ENCODE measurements at regions not wholly inside any gene's neighbourhood (a gene's known extent, or its start where the extent isn't known, plus 50 kb on each side); places are given as distances from the start of the nearest gene placed in this dataset.

DNA sequence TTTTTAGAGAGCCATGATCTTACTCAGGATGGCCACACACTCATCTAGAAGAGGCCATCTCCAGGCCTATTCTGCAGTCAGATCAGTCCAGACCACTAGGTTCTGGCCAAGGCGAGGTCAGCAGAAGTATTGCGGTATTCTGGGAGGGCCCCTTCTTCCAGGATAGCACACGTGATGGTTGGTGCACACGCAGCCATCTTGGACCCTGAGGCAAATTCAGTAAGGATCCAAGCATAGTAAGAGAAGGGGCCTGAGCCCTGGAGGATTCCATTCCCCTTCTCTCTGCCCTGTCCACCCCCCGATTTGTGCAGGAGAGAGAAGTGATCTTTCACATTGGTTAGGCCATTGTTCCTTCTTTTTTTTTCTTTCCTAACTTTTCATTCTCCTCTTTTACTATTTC is 957.9 kb downstream of the BRD1 start:
- H3K9me3 ChIP-seq (ENCODE audit: insufficient read depth, low read length): no peaks in the 10 kb centered on the region
- no peaks in the 10 kb centered on the region for H3K79me2 ChIP-seq (ENCODE audit: insufficient read depth, low read length)
- no peak overlapping the region for H2AFZ ChIP-seq (ENCODE audit: low read depth, low read length, severe bottlenecking)
- H3K27ac ChIP-seq (ENCODE audit: low read depth, low read length): no peak overlapping the region
- no peaks in the 10 kb centered on the region for H3K36me3 ChIP-seq (ENCODE audit: low read length)
- H3K4me3 ChIP-seq (ENCODE audit: insufficient read depth, low read length, poor library complexity, severe bottlenecking): no peak overlapping the region
- TF ChIP-seq, protein P1, sequence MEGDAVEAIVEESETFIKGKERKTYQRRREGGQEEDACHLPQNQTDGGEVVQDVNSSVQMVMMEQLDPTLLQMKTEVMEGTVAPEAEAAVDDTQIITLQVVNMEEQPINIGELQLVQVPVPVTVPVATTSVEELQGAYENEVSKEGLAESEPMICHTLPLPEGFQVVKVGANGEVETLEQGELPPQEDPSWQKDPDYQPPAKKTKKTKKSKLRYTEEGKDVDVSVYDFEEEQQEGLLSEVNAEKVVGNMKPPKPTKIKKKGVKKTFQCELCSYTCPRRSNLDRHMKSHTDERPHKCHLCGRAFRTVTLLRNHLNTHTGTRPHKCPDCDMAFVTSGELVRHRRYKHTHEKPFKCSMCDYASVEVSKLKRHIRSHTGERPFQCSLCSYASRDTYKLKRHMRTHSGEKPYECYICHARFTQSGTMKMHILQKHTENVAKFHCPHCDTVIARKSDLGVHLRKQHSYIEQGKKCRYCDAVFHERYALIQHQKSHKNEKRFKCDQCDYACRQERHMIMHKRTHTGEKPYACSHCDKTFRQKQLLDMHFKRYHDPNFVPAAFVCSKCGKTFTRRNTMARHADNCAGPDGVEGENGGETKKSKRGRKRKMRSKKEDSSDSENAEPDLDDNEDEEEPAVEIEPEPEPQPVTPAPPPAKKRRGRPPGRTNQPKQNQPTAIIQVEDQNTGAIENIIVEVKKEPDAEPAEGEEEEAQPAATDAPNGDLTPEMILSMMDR (IDR thresholded peaks at IDR 0.05; ENCODE audit: insufficient read depth, low read length, poor library complexity, severe bottlenecking): no peak
- no peak for TF ChIP-seq EZH2phosphoT487 (conservative IDR thresholded peaks at IDR 0.05; ENCODE audit: low read length)
- no peak overlapping the region for H3K9ac ChIP-seq (ENCODE audit: low read length)
- H3K27me3 ChIP-seq (ENCODE audit: low read length): no peaks in the 10 kb centered on the region
- H3K9me2 ChIP-seq (replicated peaks; ENCODE audit: insufficient read depth, low read length): no peaks in the 10 kb centered on the region
- H4K20me1 ChIP-seq (ENCODE audit: low read depth, low read length): no peaks in the 10 kb centered on the region
- H3F3A ChIP-seq (ENCODE audit: insufficient read depth): no peaks in the 10 kb centered on the region
- H3K4me2 ChIP-seq (ENCODE audit: low read depth, low read length, poor library complexity, severe bottlenecking): no peak overlapping the region

DNA sequence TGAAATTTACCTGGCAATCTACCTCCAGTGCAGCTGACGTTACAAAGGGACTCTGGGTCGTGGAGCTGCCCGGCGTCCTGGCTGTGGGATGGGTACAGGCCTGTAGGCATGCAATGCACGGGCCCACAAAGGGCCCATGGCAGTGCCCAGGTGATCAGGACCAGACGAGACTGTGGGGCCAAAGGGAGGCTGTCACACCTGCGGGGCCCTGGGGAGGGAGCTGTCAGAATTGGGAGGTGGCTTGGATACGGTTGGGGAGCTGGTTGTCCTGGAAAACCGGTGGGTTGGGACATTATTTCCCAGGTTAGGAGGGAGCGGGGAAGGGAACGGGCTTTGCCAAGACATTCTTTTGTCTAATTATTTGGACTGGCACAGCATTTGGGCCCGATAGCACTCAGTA is 958.5 kb downstream of the BRD1 start:
- H3K9ac ChIP-seq (ENCODE audit: low read length): no peak overlapping the region

DNA sequence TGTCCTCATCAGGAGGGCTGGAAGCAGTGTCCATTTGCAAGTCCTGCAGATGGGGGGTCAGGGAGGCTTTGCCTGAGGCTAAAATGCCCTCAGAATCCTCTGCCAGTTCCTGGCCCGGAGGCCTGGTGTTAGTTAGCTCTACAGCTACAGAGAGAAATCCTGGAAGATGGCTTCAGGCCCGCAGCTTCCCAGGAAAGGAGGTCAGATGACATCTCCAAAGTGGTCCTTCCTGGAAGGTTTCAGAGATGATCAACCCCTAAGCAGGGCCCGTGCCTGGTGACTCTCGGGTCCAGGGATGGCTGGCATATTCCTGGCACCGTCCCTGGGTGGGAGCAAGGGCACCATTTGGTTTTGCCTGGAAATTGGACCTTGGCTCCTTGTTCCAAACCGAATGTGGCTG is 959.1 kb downstream of the BRD1 start:
- TF ChIP-seq, protein P1 (IDR thresholded peaks at IDR 0.05; ENCODE audit: insufficient read depth, low read length, poor library complexity, severe bottlenecking): no peak
- no peak for TF ChIP-seq EZH2phosphoT487 (conservative IDR thresholded peaks at IDR 0.05; ENCODE audit: low read length)
- Histone ChIP-seq H3K9me2 (replicated peaks; ENCODE audit: insufficient read depth, low read length) (no peaks in the 10 kb centered on the region), H2AFZ (ENCODE audit: low read depth, low read length, severe bottlenecking) (no peak overlapping the region), H3K4me2 (ENCODE audit: low read depth, low read length, poor library complexity, severe bottlenecking) (no peak overlapping the region), H3K27ac (ENCODE audit: low read depth, low read length) (no peak overlapping the region), H3K79me2 (ENCODE audit: insufficient read depth, low read length) (no peaks in the 10 kb centered on the region), H3K9ac (ENCODE audit: low read length) (no peak overlapping the region), H3K27me3 (ENCODE audit: low read length) (no peaks in the 10 kb centered on the region), H3K4me3 (ENCODE audit: insufficient read depth, low read length, poor library complexity, severe bottlenecking) (no peak overlapping the region), H3K36me3 (ENCODE audit: low read length) (no peaks in the 10 kb centered on the region), H3F3A (ENCODE audit: insufficient read depth) (no peaks in the 10 kb centered on the region), H3K9me3 (ENCODE audit: insufficient read depth, low read length) (no peaks in the 10 kb centered on the region), H4K20me1 (ENCODE audit: low read depth, low read length) (no peaks in the 10 kb centered on the region)

More for the DNA sequence above, 958.5 kb downstream of the BRD1 start:
- no peaks in the 10 kb centered on the region for H3K27me3 ChIP-seq (ENCODE audit: low read length)
- no peak overlapping the region for H3K4me2 ChIP-seq (ENCODE audit: low read depth, low read length, poor library complexity, severe bottlenecking)
- no peak overlapping the region for H3K27ac ChIP-seq (ENCODE audit: low read depth, low read length)
- H3K4me3 ChIP-seq (ENCODE audit: insufficient read depth, low read length, poor library complexity, severe bottlenecking): no peak overlapping the region
- H2AFZ ChIP-seq (ENCODE audit: low read depth, low read length, severe bottlenecking): no peak overlapping the region
- no peaks in the 10 kb centered on the region for H3K9me3 ChIP-seq (ENCODE audit: insufficient read depth, low read length)
- H3K9me2 ChIP-seq (replicated peaks; ENCODE audit: insufficient read depth, low read length): no peaks in the 10 kb centered on the region
- no peaks in the 10 kb centered on the region for H3K36me3 ChIP-seq (ENCODE audit: low read length)
- TF ChIP-seq EZH2phosphoT487 (conservative IDR thresholded peaks at IDR 0.05; ENCODE audit: low read length): no peak
- TF ChIP-seq, protein P1 (IDR thresholded peaks at IDR 0.05; ENCODE audit: insufficient read depth, low read length, poor library complexity, severe bottlenecking): no peak
- H3F3A ChIP-seq (ENCODE audit: insufficient read depth): no peaks in the 10 kb centered on the region
- no peaks in the 10 kb centered on the region for H4K20me1 ChIP-seq (ENCODE audit: low read depth, low read length)
- H3K79me2 ChIP-seq (ENCODE audit: insufficient read depth, low read length): no peaks in the 10 kb centered on the region
